GM12878 (cell line): ENCODE measurements at regions not wholly inside any gene's neighbourhood (a gene's known extent, or its start where the extent isn't known, plus 50 kb on each side); places are given as distances from the start of the nearest gene placed in this dataset.

Experiments
- NR2C1 ChIP-seq: fragments of 450-650 bp; IDR thresholded peaks from 2 replicates; pipeline ENCODE4 v1.6.1; 2017; ENCODE audit warnings: antibody characterized with exemption, mild to moderate bottlenecking, moderate library complexity
- ZNF274 ChIP-seq: IDR thresholded peaks from one replicate; pipeline ENCODE4 v1.8.0; 2011; ENCODE audit not compliant: insufficient read length, insufficient read depth

- TF ChIP-seq ZNF274 = no peak
- TF ChIP-seq NR2C1 = no peak
Measured at GRCh38 chr11:32015427-32015826, 75.4 kb upstream of the RCN1 start.
